ENCODE measurements at regions not wholly inside any gene's neighbourhood (a gene's known extent, or its start where the extent isn't known, plus 50 kb on each side); places are given as distances from the start of the nearest gene placed in this dataset.

- H3K4me2 ChIP-seq (ENCODE audit: insufficient read depth in 1 of 2, low read depth in 2 of 2, low read length in 2 of 2): no peak overlapping the region
- no peak overlapping the region for H3K14ac ChIP-seq (ENCODE audit: insufficient read length)
- H3K18ac ChIP-seq (ENCODE audit: extremely low read depth, low read length): no peak overlapping the region
- H3K27ac ChIP-seq (ENCODE audit: low read depth, low read length): no peak overlapping the region
- H2BK5ac ChIP-seq (ENCODE audit: low read depth, low read length): no peak overlapping the region
- H3K23ac ChIP-seq (ENCODE audit: insufficient read length): no peak overlapping the region
- no peak overlapping the region for H2AFZ ChIP-seq (ENCODE audit: low read length)
- H3K4me1 ChIP-seq (replicated peaks in 1 of 4; ENCODE audit: control insufficient read depth in 3 of 4, insufficient read depth in 4 of 4, low read length in 3 of 4): peaks cover 2 to 7% (median 3%) of the 10 kb centered on the region in 4 experiments; a peak in 5 of 7 replicates
- no peak overlapping the region for H4K5ac ChIP-seq (ENCODE audit: insufficient read length, low read depth, low read length)
- H3K9ac ChIP-seq (replicated peaks in 1 of 4; ENCODE audit: extremely low read depth in 1 of 4, low read depth in 3 of 4, low read length in 3 of 4): no peak overlapping the region
- H3K4me3 ChIP-seq (ENCODE audit: extremely low read depth in 1 of 4, insufficient read depth in 2 of 4, low read depth in 3 of 4, low read length in 4 of 4): no peak overlapping the region
- TF ChIP-seq PHF8 (conservative IDR thresholded peaks at IDR 0.05; ENCODE audit: low read depth, low read length) (no peak), BCL11A (IDR thresholded peaks at IDR 0.05; ENCODE audit: low read depth in 2 of 2, low read length in 2 of 2) (no peak), CBX5 (IDR thresholded peaks at IDR 0.05; ENCODE audit: low read depth, low read length) (no peak), RXRA (IDR thresholded peaks at IDR 0.05; ENCODE audit: insufficient read depth, low read depth, low read length) (no peak), MAX (IDR thresholded peaks at IDR 0.05) (no peak), EZH2 (IDR thresholded peaks at IDR 0.05; ENCODE audit: low read depth, low read length, severe bottlenecking) (no peak), USF2 (IDR thresholded peaks at IDR 0.05; ENCODE audit: low read length) (no peak)
- DNase-seq (ENCODE audit: low read depth in 1 of 2, low spot score in 2 of 2) (no peak), FAIRE-seq (no peak)
- H2BK15ac ChIP-seq (ENCODE audit: low read length): no peak overlapping the region
- H3K9me3 ChIP-seq (ENCODE audit: insufficient read depth in 2 of 2, low read depth in 1 of 2, low read length in 1 of 2): peaks cover 6 to 7% of the 10 kb centered on the region in 2 experiments; a peak in 1 of 4 replicates
- no peaks in the 10 kb centered on the region for H4K20me1 ChIP-seq (replicated peaks in 1 of 2; ENCODE audit: control insufficient read depth in 1 of 2, insufficient read depth in 2 of 2, low read length in 2 of 2)
- no peak overlapping the region for H2BK12ac ChIP-seq (ENCODE audit: low read depth, low read length)
- no peaks in the 10 kb centered on the region for H3K79me2 ChIP-seq (ENCODE audit: control insufficient read depth in 1 of 2, insufficient read depth in 2 of 2, low read length in 2 of 2)
- peaks cover 5% of the 10 kb centered on the region; the same call in 1 of the 2 replicates for H3K23me2 ChIP-seq (ENCODE audit: low read depth, low read length)
- no peak overlapping the region for H2AK5ac ChIP-seq (ENCODE audit: low read depth, low read length)
- WGBS, 2 experiments (ENCODE audit: extremely low coverage in 1 of 2, insufficient coverage in 1 of 2, insufficient read length in 1 of 2, insufficient replicate concordance in 2 of 2, low coverage in 1 of 2, low lambda C conversion rate in 2 of 2, missing lambda C conversion rate in 1 of 2): 88% methylated on average over 6 of the region's 6 CpGs; no CpG with 5 or more reads in 1 of the 2 experiments
- no peaks in the 10 kb centered on the region for H3K79me1 ChIP-seq (ENCODE audit: low read depth, low read length)
- no peak overlapping the region for H2BK120ac ChIP-seq (replicated peaks; ENCODE audit: low read depth, low read length)
- no peak overlapping the region for H4K8ac ChIP-seq (ENCODE audit: extremely low read depth, insufficient read depth, low read length)
- ChIA-PET CTCF (ENCODE audit: partially characterized antibody) (interaction anchor here (1.0 kb wide), 1 partner anchor 9 kb away, joined by 4 read pairs; no protein-coding TSS in a partner anchor), POLR2A (ENCODE audit: partially characterized antibody) (interaction anchor here (1.3 kb wide), 1 partner anchor 8 kb away, joined by 5 read pairs; no protein-coding TSS in a partner anchor)
- no peaks in the 10 kb centered on the region for H3K36me3 ChIP-seq (ENCODE audit: control insufficient read depth in 2 of 4, insufficient read depth in 4 of 4, low read length in 3 of 4)
- H3K27me3 ChIP-seq (replicated peaks in 1 of 4; ENCODE audit: control insufficient read depth in 3 of 4, extremely low read depth in 1 of 4, insufficient read depth in 3 of 4, low read length in 3 of 4): no peaks in the 10 kb centered on the region; a peak in 1 of 7 replicates
- no peak overlapping the region for H3K56ac ChIP-seq (replicated peaks; ENCODE audit: insufficient read length, low read depth, low read length)
- H4K91ac ChIP-seq (replicated peaks; ENCODE audit: insufficient read length, low read length): no peak overlapping the region
- H2BK20ac ChIP-seq (ENCODE audit: low read length): no peak overlapping the region
- no peak overlapping the region for H3K4ac ChIP-seq (replicated peaks; ENCODE audit: insufficient read length, low read depth, low read length)
Observed at GRCh38 chr17:36880268-36880905, 56.9 kb upstream of the LHX1 start.
